SJCRH30 (cell line): ENCODE measurements at regions not wholly inside any gene's neighbourhood (a gene's known extent, or its start where the extent isn't known, plus 50 kb on each side); places are given as distances from the start of the nearest gene placed in this dataset.
"Not testable (repeated sequence)": the region's sequence is repeated elsewhere in the genome, so short reads cannot be mapped to it uniquely, and the experiment has no call there.

Source experiments
- DNase-seq, 2 experiments: peaks; one replicate each; pipeline ENCODE4 v3.0.0-alpha.2; 2015 to 2020
- H3K27ac ChIP-seq: fragments of 250-450 bp; sonication (Bioruptor Pico); 2 replicates; pipeline ENCODE4 v1.5.1; 2020; ENCODE audit warnings: mild to moderate bottlenecking, moderate library complexity
- H3K27me3 ChIP-seq: fragments of 250-450 bp; sonication (Bioruptor Pico); 2 replicates; pipeline ENCODE4 v1.5.1; 2020; ENCODE audit warnings: mild to moderate bottlenecking, moderate library complexity
- H3K36me3 ChIP-seq: fragments of 250-450 bp; sonication (Bioruptor Pico); 2 replicates; pipeline ENCODE4 v1.5.1; 2020; ENCODE audit warnings: mild to moderate bottlenecking, moderate library complexity
- H3K4me1 ChIP-seq: fragments of 250-450 bp; sonication (Bioruptor Pico); 2 replicates; pipeline ENCODE4 v1.5.1; 2020; ENCODE audit warnings: mild to moderate bottlenecking, moderate library complexity
- H3K4me3 ChIP-seq: fragments of 250-450 bp; sonication (Bioruptor Pico); 2 replicates; pipeline ENCODE4 v1.5.1; 2020; ENCODE audit warnings: mild to moderate bottlenecking, moderate library complexity
- H3K9me3 ChIP-seq: fragments of 250-450 bp; sonication (Bioruptor Pico); replicated peaks from 2 replicates; pipeline ENCODE4 v1.5.1; 2020; ENCODE audit warnings: mild to moderate bottlenecking, moderate library complexity

GRCh38 chr5:115452536-115453235 lies 91.9 kb downstream of the FEM1C start:
- H3K9me3 ChIP-seq: no peaks in the 10 kb centered on the region
- no peaks in the 10 kb centered on the region for H3K27me3 ChIP-seq
- no peaks in the 10 kb centered on the region for H3K36me3 ChIP-seq
- H3K4me3 ChIP-seq: no peak overlapping the region
- no peak for DNase-seq
- no peak overlapping the region for H3K27ac ChIP-seq
- no peaks in the 10 kb centered on the region for H3K4me1 ChIP-seq

DNA sequence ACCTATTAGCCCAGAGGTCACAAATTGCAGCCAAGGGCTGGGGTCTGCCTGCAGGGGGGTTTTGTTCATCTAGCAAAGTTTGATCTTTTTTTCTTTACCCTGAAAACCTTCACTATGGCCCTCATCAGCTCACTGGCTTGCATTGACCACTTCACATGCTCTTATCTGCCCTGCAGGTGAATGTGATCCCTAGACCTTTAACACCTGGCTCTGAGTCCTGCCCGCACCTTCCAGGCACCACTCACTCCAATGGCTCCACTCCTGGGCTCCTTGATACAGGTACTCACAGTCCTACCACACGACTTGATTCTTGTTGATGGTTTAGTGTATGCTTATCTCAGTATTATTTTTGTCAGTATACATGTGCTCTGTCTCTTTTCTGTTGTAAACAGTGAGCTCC lies 92.5 kb downstream of the FEM1C start:
- Histone ChIP-seq H3K9me3 (no peaks in the 10 kb centered on the region), H3K36me3 (no peaks in the 10 kb centered on the region), H3K27me3 (no peaks in the 10 kb centered on the region), H3K4me1 (no peaks in the 10 kb centered on the region), H3K27ac (no peak overlapping the region), H3K4me3 (no peak overlapping the region)
- DNase-seq: no peak

- Histone ChIP-seq H3K27me3 (no peaks in the 10 kb centered on the region), H3K4me3 (no peak overlapping the region), H3K9me3 (no peaks in the 10 kb centered on the region), H3K4me1 (no peaks in the 10 kb centered on the region), H3K27ac (no peak overlapping the region), H3K36me3 (no peaks in the 10 kb centered on the region)
- DNase-seq: no peak
Observed at GRCh38 chr5:115450741-115451140, 93.8 kb downstream of the FEM1C start.

- not testable (repeated sequence) for H3K27me3 ChIP-seq, H3K9me3 ChIP-seq, H3K4me1 ChIP-seq, H3K27ac ChIP-seq, DNase-seq, H3K36me3 ChIP-seq, H3K4me3 ChIP-seq
Observed at GRCh38 chr5:115448630-115449029, 95.9 kb downstream of the FEM1C start.

- H3K27ac ChIP-seq: no peak overlapping the region
- H3K27me3 ChIP-seq: no peaks in the 10 kb centered on the region
- DNase-seq: peak in 1 of 2 experiments; percentile 20
- no peaks in the 10 kb centered on the region for H3K9me3 ChIP-seq
- no peaks in the 10 kb centered on the region for H3K4me1 ChIP-seq
- H3K36me3 ChIP-seq: no peaks in the 10 kb centered on the region
- H3K4me3 ChIP-seq: no peak overlapping the region
Observed at GRCh38 chr5:115440782-115441451, 103.7 kb downstream of the FEM1C start.

GRCh38 chr5:115439639-115440038 lies 104.9 kb downstream of the FEM1C start:
- Histone ChIP-seq H3K36me3 (no peaks in the 10 kb centered on the region), H3K27me3 (no peaks in the 10 kb centered on the region), H3K9me3 (no peaks in the 10 kb centered on the region), H3K4me3 (no peak overlapping the region), H3K4me1 (no peaks in the 10 kb centered on the region), H3K27ac (no peak overlapping the region)
- DNase-seq: no peak

DNA sequence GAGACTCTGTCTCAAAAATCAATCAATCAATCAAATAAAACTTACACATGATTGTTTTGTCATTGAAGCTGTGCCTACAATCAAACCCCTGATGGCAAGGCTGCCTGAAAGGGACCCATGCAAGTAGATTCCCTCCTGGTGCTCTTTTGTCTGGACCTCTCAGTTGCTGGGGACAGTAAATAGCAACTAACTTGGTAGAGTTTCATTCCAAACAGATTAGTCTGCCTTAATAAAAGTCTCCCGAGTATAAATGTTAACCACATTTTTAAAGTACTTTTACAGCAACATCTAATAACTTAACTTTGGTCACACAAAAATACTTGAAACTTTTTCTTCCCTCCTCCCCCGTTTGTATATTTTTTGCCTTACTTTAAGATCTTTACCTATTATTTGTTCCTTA lies 105.5 kb downstream of the FEM1C start:
- no peaks in the 10 kb centered on the region for H3K27me3 ChIP-seq
- DNase-seq: no peak
- no peak overlapping the region for H3K27ac ChIP-seq
- H3K4me1 ChIP-seq: no peaks in the 10 kb centered on the region
- H3K9me3 ChIP-seq: no peaks in the 10 kb centered on the region
- H3K36me3 ChIP-seq: no peaks in the 10 kb centered on the region
- no peak overlapping the region for H3K4me3 ChIP-seq

DNA sequence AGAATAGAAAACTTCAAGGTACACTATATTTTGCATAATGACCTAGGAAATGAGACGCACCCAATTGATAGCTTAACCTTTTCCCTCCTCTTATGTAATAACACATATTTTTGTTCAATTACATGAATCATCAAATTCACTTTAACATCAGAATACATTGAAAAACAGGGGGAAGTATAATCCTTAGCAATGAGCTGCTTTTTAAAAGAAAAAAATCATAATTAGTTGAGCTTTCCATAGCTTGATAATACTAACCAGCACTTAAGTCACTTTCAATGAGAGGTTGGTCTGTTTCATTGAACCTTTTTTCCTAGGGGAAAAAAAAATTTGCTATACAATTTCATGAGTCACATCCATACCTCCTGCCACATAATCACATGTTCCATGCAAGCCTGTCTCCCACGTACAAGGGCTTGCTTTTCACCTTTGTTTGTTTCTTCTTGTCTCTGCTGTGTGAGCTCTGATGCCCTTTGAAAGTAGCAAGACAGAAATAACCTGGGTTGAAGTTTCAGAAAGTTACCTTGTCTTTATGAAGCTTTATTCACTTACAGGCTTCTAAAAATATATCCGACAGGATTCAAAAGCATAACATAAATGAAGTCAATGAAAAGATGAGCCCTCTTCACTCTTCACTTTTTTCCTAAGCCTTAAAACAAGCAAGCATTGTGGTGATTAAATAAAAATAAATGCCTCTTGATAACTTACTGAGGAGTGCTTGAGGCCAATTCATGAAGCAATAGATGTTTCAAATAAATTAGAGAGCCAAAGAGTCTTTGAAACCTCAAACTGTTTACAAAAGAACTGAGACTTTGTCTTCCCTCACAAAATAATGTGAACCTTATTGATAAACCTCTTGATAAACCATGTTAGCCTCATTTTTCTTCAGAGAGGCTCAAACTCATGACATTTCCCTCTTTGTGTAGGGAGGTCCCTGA lies 108.5 kb downstream of the FEM1C start:
- Histone ChIP-seq H3K9me3 (no peaks in the 10 kb centered on the region), H3K36me3 (no peaks in the 10 kb centered on the region), H3K27me3 (no peaks in the 10 kb centered on the region), H3K4me1 (no peaks in the 10 kb centered on the region; the same call in 1 of the 2 replicates), H3K27ac (no peak overlapping the region), H3K4me3 (no peak overlapping the region)
- no peak for DNase-seq

GRCh38 chr5:115435065-115435777 lies 109.4 kb downstream of the FEM1C start:
- no peaks in the 10 kb centered on the region for H3K36me3 ChIP-seq
- H3K27me3 ChIP-seq: no peaks in the 10 kb centered on the region
- no peak overlapping the region for H3K4me3 ChIP-seq
- DNase-seq: no peak
- no peaks in the 10 kb centered on the region; the same call in 1 of the 2 replicates for H3K4me1 ChIP-seq
- no peak overlapping the region for H3K27ac ChIP-seq
- no peaks in the 10 kb centered on the region for H3K9me3 ChIP-seq

GRCh38 chr5:115433918-115434317 lies 110.7 kb downstream of the FEM1C start:
- no peak for DNase-seq
- no peaks in the 10 kb centered on the region for H3K9me3 ChIP-seq
- H3K27me3 ChIP-seq: no peaks in the 10 kb centered on the region
- no peak overlapping the region for H3K4me3 ChIP-seq
- no peaks in the 10 kb centered on the region for H3K36me3 ChIP-seq
- H3K27ac ChIP-seq: no peak overlapping the region
- H3K4me1 ChIP-seq: no peaks in the 10 kb centered on the region; the same call in 1 of the 2 replicates

GRCh38 chr5:115432691-115433090 lies 111.9 kb downstream of the FEM1C start:
- H3K4me1 ChIP-seq: no peaks in the 10 kb centered on the region; the same call in 1 of the 2 replicates
- no peaks in the 10 kb centered on the region for H3K36me3 ChIP-seq
- no peak for DNase-seq

GRCh38 chr5:115431116-115431515 lies 113.5 kb downstream of the FEM1C start:
- no peaks in the 10 kb centered on the region; the same call in 1 of the 2 replicates for H3K4me1 ChIP-seq
- no peaks in the 10 kb centered on the region for H3K9me3 ChIP-seq
- no peak overlapping the region for H3K4me3 ChIP-seq
- H3K27me3 ChIP-seq: no peaks in the 10 kb centered on the region
- no peak for DNase-seq
- no peak overlapping the region for H3K27ac ChIP-seq
- H3K36me3 ChIP-seq: no peaks in the 10 kb centered on the region

More at GRCh38 chr5:115432691-115433090, 111.9 kb downstream of the FEM1C start:
- Histone ChIP-seq H3K27me3 (no peaks in the 10 kb centered on the region), H3K9me3 (no peaks in the 10 kb centered on the region), H3K4me3 (no peak overlapping the region), H3K27ac (no peak overlapping the region)

- DNase-seq: no peak
- Histone ChIP-seq H3K27me3 (no peaks in the 10 kb centered on the region), H3K36me3 (no peaks in the 10 kb centered on the region), H3K27ac (no peak overlapping the region), H3K4me3 (no peak overlapping the region), H3K4me1 (no peaks in the 10 kb centered on the region; the same call in 1 of the 2 replicates), H3K9me3 (no peaks in the 10 kb centered on the region)
Observed at GRCh38 chr5:115430374-115430773, 114.2 kb downstream of the FEM1C start.

DNA sequence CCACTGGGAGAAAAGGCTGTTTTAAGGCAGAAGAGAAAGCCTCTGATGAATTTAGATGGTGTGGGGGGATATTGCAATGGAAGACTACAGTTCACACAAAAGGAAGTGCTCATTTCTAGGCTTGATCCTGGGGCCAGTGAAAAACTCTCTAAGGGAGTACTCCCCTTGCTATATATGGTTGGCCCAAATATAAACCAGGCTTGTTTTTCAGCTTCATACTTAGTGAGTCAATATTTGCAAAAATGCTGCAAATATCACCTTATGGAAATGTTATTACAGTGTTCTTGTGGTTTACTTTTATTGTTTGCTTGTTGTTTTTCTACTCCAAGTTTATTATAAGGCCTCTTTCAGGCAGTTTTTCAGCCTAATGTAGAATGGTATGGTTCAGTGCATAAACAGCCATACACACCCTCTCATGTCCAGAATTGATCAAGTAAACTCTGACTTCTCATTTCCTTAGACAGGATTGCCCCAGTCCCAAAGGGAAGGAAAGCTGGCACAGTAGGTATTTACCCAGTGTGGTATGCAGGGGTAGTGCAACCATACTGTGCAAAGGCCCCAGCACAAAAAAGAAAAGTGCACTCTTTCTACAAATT lies 115.1 kb downstream of the FEM1C start:
- DNase-seq: no peak
- H3K27ac ChIP-seq: no peak overlapping the region
- H3K36me3 ChIP-seq: no peaks in the 10 kb centered on the region
- peaks cover 2% of the 10 kb centered on the region for H3K4me1 ChIP-seq
- 0 out of 2 replicates have a peak, but pooled peaks cover 3% of the 10 kb centered on the region for H3K9me3 ChIP-seq
- no peak overlapping the region for H3K4me3 ChIP-seq
- no peaks in the 10 kb centered on the region for H3K27me3 ChIP-seq
